ENCODE measurements at regions not wholly inside any gene's neighbourhood (a gene's known extent, or its start where the extent isn't known, plus 50 kb on each side); places are given as distances from the start of the nearest gene placed in this dataset.

- H3K27ac Mint-ChIP-seq: no peak overlapping the region
- CTCF ChIA-PET (ENCODE audit: partially characterized antibody): no interaction called here
Observed at GRCh38 chr11:131033151-131033651, 116.9 kb upstream of the SNX19 start.

GRCh38 chr11:131036514-131036913 is 120.2 kb upstream of the SNX19 start:
- ChIA-PET POLR2A (ENCODE audit: partially characterized antibody) (no interaction called here), CTCF (ENCODE audit: partially characterized antibody) (no interaction called here)
- H3K36me3 ChIP-seq (ENCODE audit: insufficient read depth, low read length): no peaks in the 10 kb centered on the region
- Mint-ChIP-seq H3K27ac (no peak overlapping the region), H3K36me3 (no peaks in the 10 kb centered on the region), H3K4me3 (no peak overlapping the region), H3K9me3 (peaks cover 0 to 8% (median 0%) of the 10 kb centered on the region in 8 donors), H3K27me3 (peaks cover 0 to 2% of the 10 kb centered on the region in 2 donors), H3K4me1 (no peaks in the 10 kb centered on the region)
- DNase-seq: no peak
- no peaks in the 10 kb centered on the region for H3K9me3 ChIP-seq (ENCODE audit: control insufficient read depth in 1 of 2, low read length in 2 of 2)
- no peak overlapping the region for H3K4me3 ChIP-seq (ENCODE audit: low read length in 2 of 2)
- no peak overlapping the region for H3K27ac ChIP-seq (ENCODE audit: low read depth, low read length)
- H3K4me1 ChIP-seq (ENCODE audit: insufficient read depth, low read length): no peaks in the 10 kb centered on the region
- intact Hi-C loops (cut with micrococcal nuclease): no loop called here
- H3K27me3 ChIP-seq (ENCODE audit: insufficient read depth, low read length): no peaks in the 10 kb centered on the region

More at GRCh38 chr11:131033151-131033651, 116.9 kb upstream of the SNX19 start:
- POLR2A ChIA-PET (ENCODE audit: partially characterized antibody): no interaction called here
- intact Hi-C loops (cut with micrococcal nuclease): no loop called here
- no peak for DNase-seq
- Histone ChIP-seq H3K4me1 (ENCODE audit: insufficient read depth, low read length) (no peaks in the 10 kb centered on the region), H3K27me3 (ENCODE audit: insufficient read depth, low read length) (no peaks in the 10 kb centered on the region), H3K4me3 (ENCODE audit: low read length in 2 of 2) (no peak overlapping the region), H3K27ac (ENCODE audit: low read depth, low read length) (no peak overlapping the region), H3K36me3 (ENCODE audit: insufficient read depth, low read length) (no peaks in the 10 kb centered on the region), H3K9me3 (ENCODE audit: control insufficient read depth in 1 of 2, low read length in 2 of 2) (no peaks in the 10 kb centered on the region)
- Mint-ChIP-seq H3K27me3 (no peaks in the 10 kb centered on the region), H3K4me1 (no peaks in the 10 kb centered on the region), H3K36me3 (no peaks in the 10 kb centered on the region), H3K4me3 (no peak overlapping the region), H3K9me3 (peaks cover 0 to 2% (median 0%) of the 10 kb centered on the region in 8 donors)

- Histone ChIP-seq H3K9me3 (ENCODE audit: control insufficient read depth in 1 of 2, low read length in 2 of 2) (no peaks in the 10 kb centered on the region), H3K27me3 (ENCODE audit: insufficient read depth, low read length) (no peaks in the 10 kb centered on the region), H3K4me1 (ENCODE audit: insufficient read depth, low read length) (no peaks in the 10 kb centered on the region), H3K36me3 (ENCODE audit: insufficient read depth, low read length) (no peaks in the 10 kb centered on the region), H3K27ac (ENCODE audit: low read depth, low read length) (no peak overlapping the region), H3K4me3 (ENCODE audit: low read length in 2 of 2) (no peak overlapping the region)
- ChIA-PET POLR2A (ENCODE audit: partially characterized antibody) (no interaction called here), CTCF (ENCODE audit: partially characterized antibody) (no interaction called here)
- DNase-seq: no peak
- Mint-ChIP-seq H3K36me3 (no peaks in the 10 kb centered on the region), H3K4me1 (no peaks in the 10 kb centered on the region), H3K9me3 (peaks cover 0 to 8% (median 0%) of the 10 kb centered on the region in 8 donors), H3K27me3 (peaks cover 0 to 2% of the 10 kb centered on the region in 2 donors), H3K27ac (peak overlapping the region in 1 of 7 donors; percentile 35), H3K4me3 (no peak overlapping the region)
- intact Hi-C loops (cut with micrococcal nuclease): no loop called here
Observed at GRCh38 chr11:131037873-131038272, 121.6 kb upstream of the SNX19 start.

- intact Hi-C loops (cut with micrococcal nuclease): no loop called here
- Mint-ChIP-seq H3K4me1 (no peaks in the 10 kb centered on the region), H3K4me3 (no peak overlapping the region)
Observed at GRCh38 chr11:131038597-131038996, 122.3 kb upstream of the SNX19 start.

GRCh38 chr11:131041331-131042040 is 125.2 kb upstream of the SNX19 start:
- POLR2A ChIA-PET (ENCODE audit: partially characterized antibody): no interaction called here
- Histone ChIP-seq H3K27me3 (ENCODE audit: insufficient read depth, low read length) (no peaks in the 10 kb centered on the region), H3K27ac (ENCODE audit: low read depth, low read length) (no peak overlapping the region), H3K36me3 (ENCODE audit: insufficient read depth, low read length) (no peaks in the 10 kb centered on the region), H3K4me1 (ENCODE audit: insufficient read depth, low read length) (no peaks in the 10 kb centered on the region), H3K4me3 (ENCODE audit: low read length in 2 of 2) (no peak overlapping the region), H3K9me3 (ENCODE audit: control insufficient read depth in 1 of 2, low read length in 2 of 2) (no peaks in the 10 kb centered on the region)
- DNase-seq: no peak
- H3K4me3 Mint-ChIP-seq: no peak overlapping the region
- intact Hi-C loops (cut with micrococcal nuclease): no loop called here
- H3K27ac Mint-ChIP-seq: no peak overlapping the region
- peaks cover 0 to 6% (median 0%) of the 10 kb centered on the region in 8 donors for H3K9me3 Mint-ChIP-seq
- H3K27me3 Mint-ChIP-seq: peaks cover 0 to 2% of the 10 kb centered on the region in 2 donors
- H3K36me3 Mint-ChIP-seq: no peaks in the 10 kb centered on the region
- no peaks in the 10 kb centered on the region for H3K4me1 Mint-ChIP-seq
- CTCF ChIA-PET (ENCODE audit: partially characterized antibody): no interaction called here

More at GRCh38 chr11:131038597-131038996, 122.3 kb upstream of the SNX19 start:
- Mint-ChIP-seq H3K9me3 (peaks cover 0 to 8% (median 0%) of the 10 kb centered on the region in 8 donors), H3K36me3 (no peaks in the 10 kb centered on the region), H3K27ac (no peak overlapping the region), H3K27me3 (peaks cover 0 to 2% of the 10 kb centered on the region in 2 donors)
- Histone ChIP-seq H3K4me1 (ENCODE audit: insufficient read depth, low read length) (no peaks in the 10 kb centered on the region), H3K9me3 (ENCODE audit: control insufficient read depth in 1 of 2, low read length in 2 of 2) (no peaks in the 10 kb centered on the region), H3K36me3 (ENCODE audit: insufficient read depth, low read length) (no peaks in the 10 kb centered on the region), H3K4me3 (ENCODE audit: low read length in 2 of 2) (no peak overlapping the region), H3K27me3 (ENCODE audit: insufficient read depth, low read length) (no peaks in the 10 kb centered on the region), H3K27ac (ENCODE audit: low read depth, low read length) (no peak overlapping the region)
- POLR2A ChIA-PET (ENCODE audit: partially characterized antibody): no interaction called here
- DNase-seq: no peak
- CTCF ChIA-PET (ENCODE audit: partially characterized antibody): no interaction called here

- intact Hi-C loops (cut with micrococcal nuclease): no loop called here
- Mint-ChIP-seq H3K4me1 (no peaks in the 10 kb centered on the region), H3K36me3 (no peaks in the 10 kb centered on the region), H3K27me3 (peaks cover 2 to 4% of the 10 kb centered on the region in 2 donors), H3K27ac (no peak overlapping the region), H3K9me3 (peaks cover 0 to 6% (median 0%) of the 10 kb centered on the region in 8 donors), H3K4me3 (no peak overlapping the region)
- DNase-seq: no peak
- H3K4me3 ChIP-seq (ENCODE audit: low read length in 2 of 2): no peak overlapping the region
- no peaks in the 10 kb centered on the region for H3K9me3 ChIP-seq (ENCODE audit: control insufficient read depth in 1 of 2, low read length in 2 of 2)
- no peaks in the 10 kb centered on the region for H3K4me1 ChIP-seq (ENCODE audit: insufficient read depth, low read length)
- no peaks in the 10 kb centered on the region for H3K27me3 ChIP-seq (ENCODE audit: insufficient read depth, low read length)
- CTCF ChIA-PET (ENCODE audit: partially characterized antibody): no interaction called here
- no peaks in the 10 kb centered on the region for H3K36me3 ChIP-seq (ENCODE audit: insufficient read depth, low read length)
- POLR2A ChIA-PET (ENCODE audit: partially characterized antibody): no interaction called here
- H3K27ac ChIP-seq (ENCODE audit: low read depth, low read length): no peak overlapping the region
Observed at GRCh38 chr11:131042041-131042390, 125.7 kb upstream of the SNX19 start.

GRCh38 chr11:131043251-131043650 is 127.0 kb upstream of the SNX19 start:
- Histone ChIP-seq H3K9me3 (ENCODE audit: control insufficient read depth in 1 of 2, low read length in 2 of 2) (no peaks in the 10 kb centered on the region), H3K36me3 (ENCODE audit: insufficient read depth, low read length) (no peaks in the 10 kb centered on the region), H3K27me3 (ENCODE audit: insufficient read depth, low read length) (no peaks in the 10 kb centered on the region), H3K27ac (ENCODE audit: low read depth, low read length) (no peak overlapping the region), H3K4me3 (ENCODE audit: low read length in 2 of 2) (no peak overlapping the region), H3K4me1 (ENCODE audit: insufficient read depth, low read length) (no peaks in the 10 kb centered on the region)
- Mint-ChIP-seq H3K9me3 (peaks cover 0 to 7% (median 0%) of the 10 kb centered on the region in 8 donors), H3K27me3 (peaks cover 2 to 4% of the 10 kb centered on the region in 2 donors), H3K4me3 (no peak overlapping the region), H3K4me1 (no peaks in the 10 kb centered on the region), H3K27ac (no peak overlapping the region), H3K36me3 (no peaks in the 10 kb centered on the region)
- intact Hi-C loops (cut with micrococcal nuclease): no loop called here
- ChIA-PET POLR2A (ENCODE audit: partially characterized antibody) (no interaction called here), CTCF (ENCODE audit: partially characterized antibody) (no interaction called here)
- DNase-seq: no peak
